ENCODE measurements at regions not wholly inside any gene's neighbourhood (a gene's known extent, or its start where the extent isn't known, plus 50 kb on each side); places are given as distances from the start of the nearest gene placed in this dataset.

GRCh38 chr11:29657709-29658108 lies 359.1 kb downstream of the KCNA4 start:
- H3K36me3 ChIP-seq = no peaks in the 10 kb centered on the region
- DNase-seq = no peak
- H3K4me3 ChIP-seq = no peak overlapping the region
- H3K27ac ChIP-seq = no peak overlapping the region
- no peaks in the 10 kb centered on the region for H3K9me3 ChIP-seq
- intact Hi-C loops (cut with DNase I) = no loop called here
- no peak for ATAC-seq
- TF ChIP-seq, protein P1, sequence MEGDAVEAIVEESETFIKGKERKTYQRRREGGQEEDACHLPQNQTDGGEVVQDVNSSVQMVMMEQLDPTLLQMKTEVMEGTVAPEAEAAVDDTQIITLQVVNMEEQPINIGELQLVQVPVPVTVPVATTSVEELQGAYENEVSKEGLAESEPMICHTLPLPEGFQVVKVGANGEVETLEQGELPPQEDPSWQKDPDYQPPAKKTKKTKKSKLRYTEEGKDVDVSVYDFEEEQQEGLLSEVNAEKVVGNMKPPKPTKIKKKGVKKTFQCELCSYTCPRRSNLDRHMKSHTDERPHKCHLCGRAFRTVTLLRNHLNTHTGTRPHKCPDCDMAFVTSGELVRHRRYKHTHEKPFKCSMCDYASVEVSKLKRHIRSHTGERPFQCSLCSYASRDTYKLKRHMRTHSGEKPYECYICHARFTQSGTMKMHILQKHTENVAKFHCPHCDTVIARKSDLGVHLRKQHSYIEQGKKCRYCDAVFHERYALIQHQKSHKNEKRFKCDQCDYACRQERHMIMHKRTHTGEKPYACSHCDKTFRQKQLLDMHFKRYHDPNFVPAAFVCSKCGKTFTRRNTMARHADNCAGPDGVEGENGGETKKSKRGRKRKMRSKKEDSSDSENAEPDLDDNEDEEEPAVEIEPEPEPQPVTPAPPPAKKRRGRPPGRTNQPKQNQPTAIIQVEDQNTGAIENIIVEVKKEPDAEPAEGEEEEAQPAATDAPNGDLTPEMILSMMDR (IDR thresholded peaks at IDR 0.05) = no peak
- no peaks in the 10 kb centered on the region for H3K4me1 ChIP-seq
- no peaks in the 10 kb centered on the region for H3K27me3 ChIP-seq

DNA sequence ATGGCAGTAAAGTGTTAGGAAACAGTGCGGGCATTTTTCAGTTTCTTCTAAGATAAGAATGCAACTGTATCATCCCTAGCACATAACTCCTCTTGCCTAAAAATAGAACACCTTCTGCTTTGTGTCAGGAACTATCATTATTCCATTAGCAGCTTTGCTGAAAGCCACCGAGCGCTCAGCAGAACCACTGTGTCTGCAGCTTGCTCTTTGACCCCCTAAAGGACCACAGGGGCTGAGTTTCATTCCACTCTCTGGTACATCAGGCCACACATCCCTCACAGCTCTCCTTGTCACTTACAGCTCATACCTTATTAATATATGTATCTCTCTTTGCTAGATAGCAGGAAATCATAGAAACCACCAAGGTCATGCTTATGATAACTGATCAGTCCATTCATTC lies 360.2 kb downstream of the KCNA4 start:
- Histone ChIP-seq H3K4me3 (no peak overlapping the region), H3K9me3 (no peaks in the 10 kb centered on the region), H3K36me3 (no peaks in the 10 kb centered on the region), H3K4me1 (no peaks in the 10 kb centered on the region), H3K27me3 (no peaks in the 10 kb centered on the region), H3K27ac (no peak overlapping the region)
- DNase-seq (no peak), ATAC-seq (no peak)
- intact Hi-C loops (cut with DNase I) = no loop called here
- TF ChIP-seq, protein P1 (IDR thresholded peaks at IDR 0.05) = no peak

- H3K9me3 ChIP-seq = peaks cover 0 to 3% of the 10 kb centered on the region in 2 donors
- intact Hi-C loops (cut with DNase I) = no loop called here
- no peaks in the 10 kb centered on the region for H3K27me3 ChIP-seq
- H3K4me1 ChIP-seq = no peaks in the 10 kb centered on the region
- no peak overlapping the region for H3K4me3 ChIP-seq
- TF ChIP-seq, protein P1 (IDR thresholded peaks at IDR 0.05) = no peak
- H3K27ac ChIP-seq = no peak overlapping the region
- DNase-seq (no peak), ATAC-seq (no peak)
- H3K36me3 ChIP-seq = no peaks in the 10 kb centered on the region
Observed at GRCh38 chr11:29645373-29645772, 371.5 kb downstream of the KCNA4 start.

DNA sequence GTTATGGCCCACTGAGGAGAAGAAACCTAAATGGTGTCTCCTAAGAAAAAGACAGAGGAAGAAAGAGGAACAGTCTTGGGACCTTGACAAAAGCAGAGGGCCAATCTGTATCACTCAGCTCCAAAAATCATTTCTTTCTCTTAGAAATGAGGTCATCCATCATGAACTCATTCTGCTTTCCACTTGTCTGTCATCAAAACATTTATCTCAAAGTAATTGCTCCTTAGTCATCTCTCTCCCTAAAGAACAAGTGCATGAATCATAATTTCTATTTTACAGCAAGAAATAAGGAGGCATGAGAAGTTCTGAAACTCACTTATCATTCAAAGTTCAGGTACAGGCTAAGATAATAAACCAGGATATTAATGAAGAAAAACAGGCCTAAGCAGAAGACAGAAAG lies 375.6 kb downstream of the KCNA4 start:
- no peak for ATAC-seq
- TF ChIP-seq, protein P1 (IDR thresholded peaks at IDR 0.05) = no peak
- H3K27ac ChIP-seq = no peak overlapping the region
- H3K27me3 ChIP-seq = no peaks in the 10 kb centered on the region
- no peaks in the 10 kb centered on the region for H3K4me1 ChIP-seq
- no peak for DNase-seq
- H3K9me3 ChIP-seq = no peaks in the 10 kb centered on the region
- no peak overlapping the region for H3K4me3 ChIP-seq
- H3K36me3 ChIP-seq = no peaks in the 10 kb centered on the region
- intact Hi-C loops (cut with DNase I) = no loop called here

DNA sequence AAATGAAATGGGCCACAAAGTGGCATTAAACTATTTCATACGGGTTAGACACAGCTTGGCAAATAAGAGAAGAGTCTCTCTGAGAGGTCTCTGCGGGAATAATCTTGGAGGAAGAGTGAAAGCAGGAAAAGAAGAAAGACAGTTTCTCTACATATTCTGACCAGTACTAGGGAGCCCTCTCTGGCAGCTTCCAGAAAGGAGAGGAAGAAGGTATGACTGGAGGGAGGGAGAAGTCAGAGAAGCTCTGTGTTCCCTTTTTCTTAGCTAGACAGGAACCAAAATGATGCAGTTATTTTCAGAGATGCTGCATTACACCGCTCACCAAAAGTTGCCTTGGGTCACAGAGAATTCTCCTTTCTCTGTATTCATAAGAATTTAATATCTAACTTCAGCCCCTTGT lies 382.1 kb downstream of the KCNA4 start:
- Histone ChIP-seq H3K27me3 (no peaks in the 10 kb centered on the region), H3K36me3 (no peaks in the 10 kb centered on the region), H3K27ac (no peak overlapping the region), H3K4me1 (no peaks in the 10 kb centered on the region), H3K9me3 (no peaks in the 10 kb centered on the region), H3K4me3 (no peak overlapping the region)
- DNase-seq (no peak), ATAC-seq (no peak)
- intact Hi-C loops (cut with DNase I) = no loop called here
- TF ChIP-seq, protein P1 (IDR thresholded peaks at IDR 0.05) = no peak

Data from left lung (tissue), 4 donors.